ENCODE measurements at regions not wholly inside any gene's neighbourhood (a gene's known extent, or its start where the extent isn't known, plus 50 kb on each side); places are given as distances from the start of the nearest gene placed in this dataset.

GRCh38 chr7:45400680-45401079, 173.5 kb upstream of the ADCY1 start:
- no peak for DNase-seq (ENCODE audit: low read depth)
- no peak overlapping the region for H3K4me3 ChIP-seq (ENCODE audit: low read depth, low read length)
- no peak for TF ChIP-seq CTCF (conservative IDR thresholded peaks at IDR 0.05; ENCODE audit: low read depth, low read length)

GRCh38 chr7:45401155-45401554, 173.0 kb upstream of the ADCY1 start:
- no peak for DNase-seq (ENCODE audit: low read depth)
- H3K4me3 ChIP-seq (ENCODE audit: low read depth, low read length), result no peak overlapping the region
- no peak for TF ChIP-seq CTCF (conservative IDR thresholded peaks at IDR 0.05; ENCODE audit: low read depth, low read length)

GRCh38 chr7:45401851-45402250, 172.3 kb upstream of the ADCY1 start:
- no peak for DNase-seq (ENCODE audit: low read depth)
- no peak for TF ChIP-seq CTCF (conservative IDR thresholded peaks at IDR 0.05; ENCODE audit: low read depth, low read length)
- H3K4me3 ChIP-seq (ENCODE audit: low read depth, low read length), result no peak overlapping the region

- H3K4me3 ChIP-seq (ENCODE audit: low read depth, low read length), result no peak overlapping the region
- TF ChIP-seq CTCF (conservative IDR thresholded peaks at IDR 0.05; ENCODE audit: low read depth, low read length), result no peak
- peak; percentile 30 for DNase-seq (ENCODE audit: low read depth)
Measured at GRCh38 chr7:45402480-45403218, 171.5 kb upstream of the ADCY1 start.

GRCh38 chr7:45404622-45405021, 169.5 kb upstream of the ADCY1 start:
- no peak overlapping the region for H3K4me3 ChIP-seq (ENCODE audit: low read depth, low read length)
- DNase-seq (ENCODE audit: low read depth), result no peak
- TF ChIP-seq CTCF (conservative IDR thresholded peaks at IDR 0.05; ENCODE audit: low read depth, low read length), result no peak

GRCh38 chr7:45407730-45408408, 166.3 kb upstream of the ADCY1 start:
- H3K4me3 ChIP-seq (ENCODE audit: low read depth, low read length), result no peak overlapping the region
- no peak for TF ChIP-seq CTCF (conservative IDR thresholded peaks at IDR 0.05; ENCODE audit: low read depth, low read length)
- no peak for DNase-seq (ENCODE audit: low read depth)

- no peak for DNase-seq (ENCODE audit: low read depth)
- no peak for TF ChIP-seq CTCF (conservative IDR thresholded peaks at IDR 0.05; ENCODE audit: low read depth, low read length)
- no peak overlapping the region for H3K4me3 ChIP-seq (ENCODE audit: low read depth, low read length)
Measured at GRCh38 chr7:45408409-45408737, 165.8 kb upstream of the ADCY1 start.
